ENCODE measurements at regions not wholly inside any gene's neighbourhood (a gene's known extent, or its start where the extent isn't known, plus 50 kb on each side); places are given as distances from the start of the nearest gene placed in this dataset.

DNA sequence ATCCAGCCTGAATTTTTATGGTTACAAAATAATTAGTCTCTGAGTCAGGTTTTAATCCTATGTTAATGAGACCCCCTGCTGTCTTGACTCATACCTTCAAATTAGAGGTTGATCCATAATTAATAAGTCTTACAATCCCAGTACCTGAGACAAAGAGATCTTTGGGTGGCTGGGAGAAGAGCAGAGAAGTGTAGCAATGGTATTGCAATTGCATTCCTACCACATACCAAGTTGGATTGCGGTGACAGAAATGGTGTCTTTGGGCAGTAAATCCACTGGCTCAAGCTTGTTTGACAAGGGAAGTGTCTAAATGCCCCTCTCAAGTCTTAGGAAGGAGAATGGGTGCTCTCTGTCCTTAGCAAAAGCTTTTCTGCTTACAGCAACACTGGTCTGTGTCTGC lies 150.4 kb downstream of the BTBD3 start:
- Histone ChIP-seq H4K20me1 (ENCODE audit: control insufficient read depth, insufficient read depth, insufficient read length) (no peaks in the 10 kb centered on the region), H2AFZ (ENCODE audit: low read length) (no peak overlapping the region)

More for the DNA sequence above, 150.4 kb downstream of the BTBD3 start:
- TF ChIP-seq, protein P1, sequence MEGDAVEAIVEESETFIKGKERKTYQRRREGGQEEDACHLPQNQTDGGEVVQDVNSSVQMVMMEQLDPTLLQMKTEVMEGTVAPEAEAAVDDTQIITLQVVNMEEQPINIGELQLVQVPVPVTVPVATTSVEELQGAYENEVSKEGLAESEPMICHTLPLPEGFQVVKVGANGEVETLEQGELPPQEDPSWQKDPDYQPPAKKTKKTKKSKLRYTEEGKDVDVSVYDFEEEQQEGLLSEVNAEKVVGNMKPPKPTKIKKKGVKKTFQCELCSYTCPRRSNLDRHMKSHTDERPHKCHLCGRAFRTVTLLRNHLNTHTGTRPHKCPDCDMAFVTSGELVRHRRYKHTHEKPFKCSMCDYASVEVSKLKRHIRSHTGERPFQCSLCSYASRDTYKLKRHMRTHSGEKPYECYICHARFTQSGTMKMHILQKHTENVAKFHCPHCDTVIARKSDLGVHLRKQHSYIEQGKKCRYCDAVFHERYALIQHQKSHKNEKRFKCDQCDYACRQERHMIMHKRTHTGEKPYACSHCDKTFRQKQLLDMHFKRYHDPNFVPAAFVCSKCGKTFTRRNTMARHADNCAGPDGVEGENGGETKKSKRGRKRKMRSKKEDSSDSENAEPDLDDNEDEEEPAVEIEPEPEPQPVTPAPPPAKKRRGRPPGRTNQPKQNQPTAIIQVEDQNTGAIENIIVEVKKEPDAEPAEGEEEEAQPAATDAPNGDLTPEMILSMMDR (conservative IDR thresholded peaks at IDR 0.05): no peak
- Histone ChIP-seq H3K56ac (ENCODE audit: insufficient read length, low read depth, low read length) (no peak overlapping the region), H2BK15ac (ENCODE audit: low read depth, low read length) (no peak overlapping the region), H2BK5ac (ENCODE audit: insufficient read length, low read length) (no peak overlapping the region), H2BK120ac (ENCODE audit: low read depth, low read length, poor library complexity, severe bottlenecking) (no peak overlapping the region), H4K5ac (ENCODE audit: insufficient read length, low read depth, low read length) (no peak overlapping the region), H2AK5ac (ENCODE audit: insufficient read length, low read length) (no peak overlapping the region), H3K27ac (ENCODE audit: insufficient read length, low read depth, low read length) (no peak overlapping the region), H3K23ac (ENCODE audit: insufficient read length, low read depth, low read length) (no peak overlapping the region), H3K14ac (ENCODE audit: insufficient read depth, low read length) (peak overlapping the region; percentile 68; the same call in 1 of the 2 replicates), H2BK20ac (ENCODE audit: low read depth, low read length, poor library complexity, severe bottlenecking) (no peak overlapping the region), H3K4me1 (ENCODE audit: insufficient read depth, low read length) (peaks cover 5% of the 10 kb centered on the region; the same call in 1 of the 2 replicates), H3K9me3 (ENCODE audit: control insufficient read depth, low read depth, low read length) (no peaks in the 10 kb centered on the region), H4K91ac (ENCODE audit: insufficient read length, low read depth, low read length) (no peak overlapping the region), H3K23me2 (ENCODE audit: insufficient read length, low read depth, low read length, poor library complexity, severe bottlenecking) (no peaks in the 10 kb centered on the region), H3K4ac (ENCODE audit: low read depth, low read length) (no peak overlapping the region), H3K4me2 (ENCODE audit: insufficient read depth, insufficient read length, low read length) (no peak overlapping the region), H3K18ac (ENCODE audit: insufficient read length, low read depth, low read length) (no peak overlapping the region), H2BK12ac (ENCODE audit: insufficient read length, low read depth, low read length) (no peak overlapping the region), H3K9ac (ENCODE audit: extremely low read depth, insufficient read length, low read length) (no peak overlapping the region), H3T11ph (ENCODE audit: low read length) (no peak overlapping the region), H3K27me3 (ENCODE audit: insufficient read depth, low read length) (no peaks in the 10 kb centered on the region), H3K79me2 (ENCODE audit: insufficient read depth, low read length) (no peaks in the 10 kb centered on the region), H4K8ac (replicated peaks; ENCODE audit: insufficient read length, low read depth, low read length) (no peak overlapping the region), H3K79me1 (ENCODE audit: insufficient read depth, low read depth, low read length, poor library complexity, severe bottlenecking) (no peaks in the 10 kb centered on the region)
- no peaks in the 10 kb centered on the region for H3K36me3 Mint-ChIP-seq (ENCODE audit: insufficient read depth in 1 of 3, low read depth in 3 of 3)
- H3K27ac Mint-ChIP-seq: no peak overlapping the region; a peak in 1 of 7 replicates
- peaks cover 20 to 23% of the 10 kb centered on the region in 2 experiments for H3K4me1 Mint-ChIP-seq
- DNase-seq: no peak
- WGBS (ENCODE audit: extremely low coverage, insufficient read length, low lambda C conversion rate): no CpG with 5 or more reads among the region's 1 CpG
- H3K4me3 Mint-ChIP-seq: no peak overlapping the region
- no peaks in the 10 kb centered on the region for H3K27me3 Mint-ChIP-seq (ENCODE audit: low read depth)
- no peaks in the 10 kb centered on the region for H3K9me3 Mint-ChIP-seq
